ENCODE measurements at regions not wholly inside any gene's neighbourhood (a gene's known extent, or its start where the extent isn't known, plus 50 kb on each side); places are given as distances from the start of the nearest gene placed in this dataset.

DNA sequence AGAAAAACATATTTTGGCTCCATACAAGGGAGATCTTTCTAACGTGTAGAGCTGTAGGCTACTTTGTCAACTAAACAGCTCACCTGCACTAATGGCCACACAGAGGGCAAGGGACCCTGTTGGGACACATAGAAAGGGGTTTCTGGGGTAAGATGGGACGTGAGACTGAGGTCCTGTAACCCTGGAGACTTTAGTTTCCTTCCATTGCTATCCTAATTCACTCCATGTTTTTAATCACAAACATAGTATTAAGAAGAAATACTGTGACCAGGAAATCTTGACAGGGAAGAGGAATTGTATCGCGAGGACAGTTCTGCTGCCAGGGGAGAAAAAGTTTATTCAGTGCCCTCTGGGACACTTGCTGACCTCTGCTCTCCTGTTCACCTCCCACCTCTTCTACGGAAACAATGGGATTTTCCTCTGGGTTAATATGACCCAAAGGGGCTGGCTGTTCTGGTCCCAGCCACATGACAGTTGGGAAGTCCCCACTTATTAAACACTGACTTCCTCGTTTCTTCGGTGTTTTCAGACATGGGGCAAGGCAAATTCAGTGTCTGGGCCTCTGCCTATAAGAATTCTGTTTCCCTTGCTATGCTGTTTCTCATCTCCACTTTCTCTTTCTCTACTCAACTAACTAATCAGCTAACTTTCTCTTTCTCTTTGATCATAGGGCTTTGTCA is 106.9 kb upstream of the SEMA6A start:
- no peak for DNase-seq (ENCODE audit: low read depth)

DNA sequence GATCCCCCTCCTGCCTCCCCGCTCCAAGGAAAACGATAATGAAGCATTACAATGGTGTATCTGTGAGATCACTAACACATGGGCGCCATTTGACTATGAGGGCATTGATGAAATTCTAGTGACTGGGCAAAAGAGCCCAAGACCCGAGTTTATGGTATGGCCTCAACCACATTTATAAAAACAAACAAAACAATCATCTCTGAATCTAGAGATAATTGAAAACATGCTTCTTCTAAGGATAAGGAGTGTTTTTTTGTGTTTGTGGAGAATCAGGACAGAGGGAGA is 100.9 kb upstream of the SEMA6A start:
- DNase-seq (ENCODE audit: low read depth) = no peak

DNA sequence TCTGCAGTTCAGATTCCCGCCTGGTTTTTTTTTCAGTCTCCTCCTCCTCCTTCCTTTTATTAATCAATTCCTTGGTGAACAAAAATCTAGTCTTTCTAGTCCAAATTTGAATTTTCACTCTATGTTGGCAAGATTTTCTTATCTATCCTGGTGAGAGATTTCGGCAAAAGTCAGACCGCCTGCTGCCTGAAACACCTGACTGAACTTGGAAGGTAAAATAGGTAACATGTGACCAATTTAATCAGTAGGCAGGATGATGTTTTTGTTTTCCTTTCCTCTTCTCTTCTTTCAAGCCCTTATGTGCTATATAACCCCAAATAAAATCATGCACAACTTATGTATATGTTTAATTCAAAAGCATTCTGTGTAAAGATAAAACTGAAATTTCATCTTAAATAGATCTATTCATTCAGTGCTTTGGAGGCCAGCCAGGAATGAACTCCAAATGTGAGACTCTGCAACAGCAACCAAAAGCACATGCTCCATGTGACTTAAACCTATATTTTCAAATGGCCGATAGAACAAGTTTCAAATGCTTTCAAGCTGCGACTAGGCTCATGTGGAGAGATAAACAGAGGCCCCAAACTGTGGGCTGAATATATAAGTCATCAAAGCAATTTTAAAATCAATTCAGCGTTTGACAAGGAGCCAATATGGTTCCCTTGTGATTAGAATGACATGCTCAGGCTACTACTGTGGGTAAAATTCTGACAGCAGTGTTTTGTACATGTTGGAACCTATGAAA is 100.4 kb upstream of the SEMA6A start:
- DNase-seq (ENCODE audit: low read depth) = no peak

DNA sequence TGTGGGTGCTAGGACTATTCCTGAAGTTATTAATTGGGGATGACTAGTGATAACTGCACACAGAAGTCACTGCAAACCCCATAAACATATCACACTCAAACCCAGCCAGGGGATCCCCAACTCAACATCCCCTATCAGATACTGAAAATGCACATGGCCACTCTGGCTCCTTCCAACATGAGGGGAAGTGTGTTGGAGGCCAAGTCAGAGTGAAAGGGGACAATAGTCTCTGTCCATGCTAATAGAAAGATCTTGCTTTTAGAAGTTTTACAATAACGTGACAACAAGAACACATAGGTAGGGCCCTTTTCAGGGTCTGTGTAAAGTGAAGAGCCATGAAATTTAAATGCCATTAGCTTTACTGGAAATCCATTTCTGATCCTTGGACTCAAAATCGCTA is 98.8 kb upstream of the SEMA6A start:
- no peak for DNase-seq (ENCODE audit: low read depth)

DNA sequence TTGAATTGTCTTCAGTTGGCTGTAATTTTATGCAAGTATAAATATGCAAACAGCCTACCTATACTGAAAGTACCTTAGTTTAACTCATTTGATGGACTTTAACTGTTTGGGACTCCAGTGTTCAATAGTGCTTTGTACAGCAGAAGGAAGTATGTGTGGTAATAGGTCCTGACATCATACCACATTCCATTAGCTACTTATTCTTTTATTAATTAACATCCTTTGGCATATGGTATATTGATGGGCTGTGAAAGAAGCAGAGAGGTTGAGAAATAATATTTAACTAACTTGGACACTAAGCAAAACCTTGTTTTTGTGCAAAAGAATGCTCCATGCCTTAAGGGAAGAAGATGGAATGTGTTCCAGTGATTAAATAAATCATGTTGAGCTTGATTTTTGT is 97.6 kb upstream of the SEMA6A start:
- no peak for DNase-seq (ENCODE audit: low read depth)

DNA sequence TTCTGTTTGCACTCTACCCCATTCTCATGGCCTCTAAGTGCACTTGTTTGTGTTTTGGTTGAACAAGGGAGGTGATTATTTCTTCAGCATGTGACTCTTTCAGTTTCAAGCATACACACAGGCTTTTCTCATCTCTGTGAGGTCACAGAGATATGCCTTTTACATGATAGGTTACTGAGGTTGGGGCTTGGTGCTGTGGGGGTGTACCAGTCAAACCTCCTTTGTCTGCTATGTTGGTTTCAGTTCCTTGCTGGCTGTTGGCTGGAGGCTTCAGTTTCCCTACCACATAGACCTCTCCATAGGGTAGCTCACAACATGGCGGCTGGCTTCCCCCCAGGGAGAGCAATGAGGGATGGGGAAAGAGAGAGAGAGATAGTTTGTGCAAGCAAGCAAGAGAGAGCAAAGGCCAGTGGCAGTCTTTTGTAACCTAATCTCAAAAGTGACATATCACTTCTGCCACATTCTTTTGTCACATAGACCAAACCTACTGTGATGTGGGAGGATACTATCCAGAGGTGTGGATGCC is 96.7 kb upstream of the SEMA6A start:
- no peak for DNase-seq (ENCODE audit: low read depth)

DNA sequence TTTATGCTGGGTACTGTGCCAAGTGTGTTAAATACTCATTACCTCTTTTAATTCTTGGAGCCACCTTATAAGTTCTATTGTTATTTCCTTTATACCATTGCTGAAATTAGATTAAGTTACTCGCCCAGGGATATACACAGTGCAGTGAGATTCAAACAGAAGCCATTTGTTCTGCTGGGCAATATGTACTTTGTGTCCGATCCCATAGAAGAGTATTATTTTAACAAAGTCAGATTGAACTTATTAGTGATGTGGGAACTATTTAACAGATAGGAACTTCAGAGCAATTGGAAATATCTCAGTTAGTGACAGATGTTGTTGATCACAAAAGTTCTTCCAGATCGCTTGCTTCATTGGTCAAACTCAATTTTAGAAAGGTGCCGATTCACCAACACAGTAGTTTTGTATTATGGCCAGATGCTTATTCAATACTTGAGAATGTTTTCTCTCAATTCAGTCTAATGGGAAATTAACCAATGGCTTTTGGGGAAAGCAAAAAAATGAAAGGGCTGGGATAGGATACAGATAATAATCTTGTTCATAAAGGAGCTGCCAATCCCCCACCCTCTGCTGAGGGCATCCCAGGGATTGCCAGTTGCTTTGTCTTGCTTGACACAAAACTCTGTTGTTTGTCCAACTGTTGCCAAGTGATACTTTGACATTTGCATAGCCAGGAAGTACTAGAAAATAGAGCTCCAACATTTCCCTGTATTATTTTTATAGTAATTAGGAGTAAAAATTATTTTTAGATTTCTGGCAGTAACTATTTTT is 94.8 kb upstream of the SEMA6A start:
- DNase-seq (ENCODE audit: low read depth) = no peak

DNA sequence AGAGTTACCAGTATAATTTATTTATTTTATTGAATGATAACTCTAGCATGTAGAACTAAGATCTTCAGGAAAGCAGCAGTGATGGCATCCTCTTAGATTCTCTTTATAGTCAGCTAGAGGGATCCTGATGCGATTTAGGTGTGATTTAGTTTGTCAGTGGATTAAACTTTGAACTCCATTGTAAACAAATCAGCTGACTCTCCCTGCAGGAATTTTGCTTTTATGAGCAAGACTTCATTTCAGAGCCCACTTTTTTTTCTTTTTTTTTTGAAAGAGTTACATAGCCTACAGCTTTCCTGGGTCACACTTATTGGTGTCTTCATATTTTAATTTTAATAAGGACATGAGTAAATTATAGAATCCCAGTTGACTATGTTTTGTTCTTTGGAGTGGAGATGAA is 93.8 kb upstream of the SEMA6A start:
- no peak for DNase-seq (ENCODE audit: low read depth)

DNA sequence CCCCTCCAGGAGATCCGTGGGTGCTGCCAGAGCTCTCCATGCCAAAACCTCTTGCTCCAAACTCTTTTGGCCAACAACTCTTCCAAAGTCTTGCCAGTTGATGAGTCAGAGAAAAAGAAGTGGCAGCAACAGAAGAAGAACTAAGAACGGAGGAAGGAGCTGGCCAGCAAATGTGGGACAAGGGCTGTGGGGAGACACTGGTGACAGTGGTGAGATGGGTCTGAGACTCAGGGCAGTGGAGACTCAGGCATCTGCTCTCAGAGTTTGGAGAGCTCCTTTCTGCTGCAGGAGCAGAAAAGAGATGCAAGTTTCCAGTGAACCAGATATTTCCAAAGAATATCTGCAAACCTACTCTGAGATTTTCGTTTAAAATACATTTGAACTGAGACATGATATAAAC is 92.3 kb upstream of the SEMA6A start:
- no peak for DNase-seq (ENCODE audit: low read depth)

DNA sequence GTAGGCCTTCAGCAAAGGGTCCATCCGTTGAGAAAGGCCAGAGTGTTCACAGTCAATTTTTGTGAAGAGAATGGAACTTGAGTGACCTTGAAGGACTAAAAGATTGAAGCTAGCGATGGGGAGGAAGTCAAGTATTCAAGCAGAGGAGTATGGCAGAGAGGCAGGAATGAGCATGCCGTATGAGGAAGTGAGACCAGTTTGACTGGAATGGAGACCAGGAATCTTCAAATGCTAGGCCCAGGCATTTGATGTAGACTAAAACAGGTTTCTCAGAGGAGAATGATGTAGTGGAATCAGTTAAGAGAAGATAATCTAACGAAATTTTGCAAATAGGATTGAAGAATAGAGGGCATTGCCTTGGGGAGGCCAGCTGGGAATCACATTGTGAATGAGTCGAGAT is 90.4 kb upstream of the SEMA6A start:
- DNase-seq (ENCODE audit: low read depth) = no peak

DNA sequence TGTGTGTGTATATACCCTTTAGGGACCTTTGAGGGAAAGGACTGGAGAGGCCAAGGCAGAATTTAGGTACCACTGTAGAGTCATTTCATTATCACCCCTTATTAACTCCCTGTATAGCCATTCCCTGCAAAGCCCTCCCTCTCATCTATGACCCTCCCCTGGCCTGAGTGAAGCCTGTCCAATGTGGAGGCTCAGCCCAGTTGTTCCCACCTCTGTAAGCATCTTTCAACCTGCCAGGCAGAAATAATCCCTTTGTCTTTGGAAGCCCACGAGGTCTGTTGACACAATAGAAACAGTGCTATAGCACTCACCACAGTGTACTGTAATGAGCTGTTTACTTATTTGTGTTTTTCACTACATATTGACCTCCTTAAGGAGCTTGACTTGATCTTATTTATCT is 88.5 kb upstream of the SEMA6A start:
- no peak for DNase-seq (ENCODE audit: low read depth)

DNA sequence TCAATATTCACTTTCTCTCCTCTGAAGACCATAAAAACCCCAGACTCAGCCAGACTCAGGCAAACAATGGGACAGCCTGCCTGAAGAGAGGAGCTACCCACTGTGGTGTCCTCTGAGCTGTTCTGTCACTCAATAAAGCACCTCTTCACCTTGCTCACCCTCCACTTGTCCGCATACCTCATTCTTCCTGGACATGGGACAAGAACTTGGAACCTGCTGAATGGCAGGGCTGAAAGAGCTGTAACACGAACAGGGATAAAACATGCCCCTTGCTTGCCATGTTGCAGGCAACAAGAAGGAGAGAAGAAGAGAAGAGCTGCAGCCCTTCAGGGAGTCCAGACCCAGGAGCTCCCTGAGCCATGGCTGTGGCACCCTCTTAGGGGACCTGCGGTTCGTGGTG is 86.8 kb upstream of the SEMA6A start:
- no peak for DNase-seq (ENCODE audit: low read depth)

DNA sequence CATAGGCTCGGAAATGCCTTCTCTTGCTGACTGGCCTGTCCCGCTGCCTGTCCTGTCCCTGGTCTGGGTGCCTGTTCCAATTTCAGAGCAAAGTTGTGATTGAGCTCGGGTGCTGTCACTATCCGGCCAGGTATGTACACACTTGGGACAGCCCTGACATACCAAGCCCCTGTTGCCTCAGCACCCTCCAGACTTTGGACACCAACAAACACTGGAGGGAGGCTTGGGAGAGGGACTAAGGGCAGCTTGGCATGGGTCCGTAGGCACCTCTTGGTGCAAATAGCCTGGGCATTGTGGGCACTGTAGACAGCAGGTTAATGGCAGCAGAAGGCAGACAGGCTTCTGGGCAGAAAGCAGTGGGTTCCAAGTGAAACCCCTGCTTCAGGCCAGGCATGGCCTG is 86.3 kb upstream of the SEMA6A start:
- no peak for DNase-seq (ENCODE audit: low read depth)

DNA sequence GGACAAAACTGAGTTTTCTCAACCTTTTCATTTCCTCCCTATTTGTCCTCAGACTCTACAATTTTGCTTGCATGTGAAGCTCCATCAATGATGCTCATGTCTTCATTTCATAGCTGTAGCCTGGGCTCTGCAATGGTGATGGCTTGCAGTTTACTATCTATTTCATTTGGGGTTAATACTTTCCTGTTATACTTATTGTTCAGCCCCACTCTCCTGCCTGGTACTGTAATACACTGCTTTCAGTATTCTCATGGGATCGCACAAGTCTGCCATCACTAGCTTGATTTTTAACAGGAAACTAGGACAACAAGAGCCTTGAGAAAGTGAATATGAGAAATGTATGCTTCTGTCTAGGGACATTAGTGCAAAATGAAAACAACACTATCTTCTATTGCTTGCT is 84.2 kb upstream of the SEMA6A start:
- no peak for DNase-seq (ENCODE audit: low read depth)

DNA sequence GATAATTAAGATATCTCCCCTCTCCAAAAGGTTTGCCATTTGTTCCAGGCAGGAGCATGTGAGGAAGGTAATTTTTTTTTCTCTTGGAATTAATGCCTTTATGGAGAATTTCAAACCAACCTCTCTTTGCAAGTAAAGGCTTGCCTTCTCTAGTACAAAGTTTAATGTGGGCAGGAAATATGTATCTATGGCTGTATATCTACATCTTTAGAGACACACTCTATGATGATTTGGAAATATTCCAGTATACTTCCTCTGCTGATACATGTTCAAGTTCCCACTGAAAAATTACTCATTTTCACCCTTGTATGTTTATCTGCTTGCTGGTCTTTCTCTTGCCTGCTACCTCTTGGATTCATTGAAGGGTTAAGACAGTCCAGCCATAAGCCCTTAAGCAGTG is 83.5 kb upstream of the SEMA6A start:
- no peak for DNase-seq (ENCODE audit: low read depth)

DNA sequence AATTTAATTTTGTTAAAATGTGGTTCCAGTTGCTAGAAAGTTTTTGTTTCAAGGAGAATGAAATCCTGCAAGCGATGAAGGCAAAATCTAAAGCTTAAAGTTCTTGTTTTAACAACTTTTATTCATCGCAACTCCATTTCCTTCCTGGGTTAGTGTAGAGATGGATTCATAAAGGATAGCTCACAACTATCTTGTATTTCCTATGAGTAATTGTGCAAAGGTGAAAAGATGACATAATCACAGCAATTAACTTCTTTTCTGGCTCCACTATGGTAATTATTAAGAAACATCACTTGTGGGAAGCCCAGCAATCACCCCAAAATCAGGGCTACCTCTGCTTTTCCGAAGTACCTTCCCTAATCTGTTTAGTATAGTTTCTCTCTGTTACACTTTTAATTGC is 80.8 kb upstream of the SEMA6A start:
- no peak for DNase-seq (ENCODE audit: low read depth)

DNA sequence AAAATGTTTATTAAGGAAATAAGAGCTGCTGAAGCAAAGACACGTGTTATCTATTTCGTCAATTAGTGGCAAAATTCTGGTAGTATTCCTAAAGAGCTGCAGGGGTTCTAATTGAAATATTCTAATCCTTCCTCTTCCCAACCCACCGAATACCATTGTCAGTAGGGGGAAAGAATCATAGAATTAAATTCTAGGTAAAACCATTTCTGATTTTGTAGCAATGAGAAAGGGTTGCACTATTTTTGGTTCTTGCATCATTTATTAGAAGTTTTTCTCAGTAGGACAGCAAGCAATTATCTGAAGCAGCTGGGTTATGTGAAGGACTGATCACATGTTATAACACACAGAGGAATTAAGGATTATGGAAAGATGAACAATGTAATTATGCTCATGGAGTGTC is 80.3 kb upstream of the SEMA6A start:
- no peak for DNase-seq (ENCODE audit: low read depth)

DNA sequence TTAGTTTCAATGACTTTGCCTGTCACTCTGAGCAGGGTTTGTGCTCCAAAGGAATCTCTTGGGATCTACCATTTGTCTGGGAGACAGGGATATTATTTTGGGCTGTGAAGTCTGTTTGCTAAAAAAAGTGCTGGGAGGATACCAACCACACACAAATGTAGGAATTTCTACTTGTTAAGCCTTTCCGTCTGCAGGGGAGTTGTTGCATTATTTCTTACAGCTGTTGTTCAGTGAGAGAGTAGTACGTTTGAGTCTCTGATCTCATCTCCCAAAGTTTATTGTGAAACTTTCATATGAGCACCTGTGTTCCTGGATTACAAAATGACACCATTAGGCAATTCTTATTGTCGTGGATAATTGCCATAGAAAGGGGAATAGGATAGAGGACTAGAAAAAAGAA is 78.3 kb upstream of the SEMA6A start:
- DNase-seq (ENCODE audit: low read depth) = no peak

DNA sequence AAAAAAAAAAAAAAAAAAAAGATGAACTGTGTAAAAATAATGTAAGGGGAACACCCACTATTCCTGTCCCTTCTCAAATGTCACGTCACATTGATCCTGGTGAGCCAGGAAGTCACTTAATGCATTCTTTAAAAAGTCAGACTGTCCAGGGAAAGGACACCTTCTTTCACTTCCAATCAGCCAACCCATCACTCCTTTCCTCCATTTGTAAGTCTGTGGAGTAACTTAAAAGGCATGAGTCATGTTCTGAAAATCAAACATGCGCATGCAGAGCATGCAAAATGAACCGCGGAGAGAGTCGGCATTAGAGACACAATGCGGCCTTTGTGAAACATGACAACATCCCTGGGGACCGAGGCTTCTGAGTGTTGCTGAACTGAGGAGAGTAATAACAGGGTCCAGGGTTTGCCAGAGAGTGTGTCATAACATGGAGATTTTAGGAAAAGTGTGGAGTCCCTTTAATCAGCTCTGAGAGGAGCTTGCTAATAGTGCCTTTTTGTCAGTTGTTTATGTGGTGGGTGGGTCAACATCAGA is 77.6 kb upstream of the SEMA6A start:
- DNase-seq (ENCODE audit: low read depth) = no peak

DNA sequence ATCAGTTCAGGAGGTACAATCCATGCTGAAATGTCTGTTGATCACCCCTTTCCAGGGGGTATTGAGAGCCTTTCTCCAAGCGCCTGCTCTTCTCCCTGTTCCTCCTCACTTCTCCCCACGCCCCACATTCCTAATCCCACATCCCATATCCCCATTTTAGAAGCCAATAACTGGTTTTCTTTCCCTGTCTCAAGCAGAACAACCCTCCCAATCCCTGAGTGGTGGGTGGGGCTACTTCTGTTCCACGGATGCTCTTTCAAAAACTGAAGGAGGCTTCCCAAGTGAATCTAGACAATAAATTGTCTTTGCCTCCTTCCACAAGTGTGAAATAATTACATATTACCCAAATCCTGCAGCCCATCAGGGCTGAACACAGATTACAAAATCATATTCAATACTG is 77.0 kb upstream of the SEMA6A start:
- DNase-seq (ENCODE audit: low read depth) = no peak

DNA sequence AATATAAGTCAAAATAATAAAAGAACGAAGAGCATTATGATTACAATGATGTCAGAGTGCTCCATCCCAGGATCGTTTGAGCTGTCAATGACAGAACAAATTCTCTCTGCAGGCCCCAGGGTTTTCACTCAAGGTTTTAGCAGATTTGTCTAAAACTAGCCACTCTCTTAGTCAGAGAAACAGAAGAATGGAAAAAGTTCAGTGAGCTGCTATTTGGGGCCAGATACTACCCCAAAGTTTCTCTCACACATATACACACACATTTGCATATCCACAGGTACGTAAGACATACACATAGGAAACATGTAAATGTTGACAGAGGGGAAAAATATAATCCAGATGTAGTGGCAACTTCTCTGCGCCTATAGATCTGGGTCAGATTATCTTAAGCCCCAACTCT is 76.3 kb upstream of the SEMA6A start:
- no peak for DNase-seq (ENCODE audit: low read depth)

DNA sequence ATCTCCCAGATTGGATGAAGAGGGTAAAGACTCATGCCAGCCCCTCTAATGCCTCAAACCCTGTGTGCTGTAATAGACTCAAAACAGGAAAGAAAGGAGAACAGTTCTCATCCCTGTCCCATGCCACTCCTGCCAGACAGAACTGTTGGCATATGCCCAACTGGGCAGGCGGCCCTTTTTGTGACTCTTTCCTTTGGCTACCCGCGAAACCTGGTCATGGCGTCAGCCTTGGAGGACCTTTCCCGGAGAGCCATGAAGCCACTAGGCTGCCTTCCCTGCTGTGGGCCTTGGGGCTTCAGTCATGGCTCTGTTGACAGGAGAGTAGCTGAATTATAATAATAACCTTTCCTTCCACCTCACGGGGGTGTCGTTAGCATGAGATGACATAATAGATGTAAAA is 75.9 kb upstream of the SEMA6A start:
- DNase-seq (ENCODE audit: low read depth) = no peak
